Naive thymus-derived CD4-positive, alpha-beta T cell (primary cell): ENCODE measurements at regions not wholly inside any gene's neighbourhood (a gene's known extent, or its start where the extent isn't known, plus 50 kb on each side); places are given as distances from the start of the nearest gene placed in this dataset.

ENCODE experiments used
- ATAC-seq: fragments of 150-1000 bp; cut with Tn5 transposase; 2 replicates; pipeline ENCODE4 v1.10.0; 2021; ENCODE audit warnings: mild to moderate bottlenecking, moderate library complexity
- CTCF ChIA-PET: fragments of 350-600 bp; sonication (Branson Sonifier 250); formaldehyde crosslinking; loops from one replicate; lab custom pipeline; 2021; ENCODE audit warnings: antibody characterized with exemption; lab: Charles Lee
- POLR2A ChIA-PET: fragments of 350-600 bp; sonication (Branson Sonifier 250); formaldehyde crosslinking; loops from one replicate; lab custom pipeline; 2021; ENCODE audit warnings: antibody characterized with exemption, inconsistent platforms; lab: Charles Lee
- DNase-seq, 9 donors: peaks; one replicate each; pipeline versions ENCODE4 v3.0.0 to v3.0.0-alpha.2; 2020 to 2022; ENCODE audit warnings: mixed read lengths in 1 of 9
- H3K27ac ChIP-seq: one replicate; pipeline ENCODE4 v1.7.0; 2013; ENCODE audit warnings: mild to moderate bottlenecking, low read depth, low read length, moderate library complexity
- H3K27me3 ChIP-seq, 2 donors: one replicate each; pipeline ENCODE4 v1.7.0; 2013; ENCODE audit warnings: low read length in 2 of 2, mild to moderate bottlenecking in 2 of 2, moderate library complexity in 2 of 2; ENCODE audit not compliant: control insufficient read depth in 2 of 2, insufficient read depth in 2 of 2
- H3K36me3 ChIP-seq, 3 experiments: 1 replicate in 2 of 3; 2 replicates in 1 of 3; pipeline ENCODE4 v1.7.0; 2013; ENCODE audit warnings: low read length in 3 of 3, mild to moderate bottlenecking in 3 of 3, moderate library complexity in 1 of 3; ENCODE audit not compliant: insufficient read depth in 3 of 3, control insufficient read depth in 2 of 3
- H3K4me1 ChIP-seq, 2 donors: one replicate each; pipeline ENCODE4 v1.7.0; 2013; ENCODE audit warnings: low read length in 2 of 2, mild to moderate bottlenecking in 2 of 2, moderate library complexity in 1 of 2; ENCODE audit not compliant: control insufficient read depth in 2 of 2, insufficient read depth in 2 of 2
- H3K4me3 ChIP-seq: 2 replicates; pipeline ENCODE4 v1.7.0; 2013; ENCODE audit warnings: mild to moderate bottlenecking, low read length
- H3K9me3 ChIP-seq, 3 experiments: 1 replicate in 2 of 3; 2 replicates in 1 of 3; pipeline ENCODE4 v1.7.0; 2013; ENCODE audit warnings: low read length in 3 of 3; ENCODE audit not compliant: control insufficient read depth in 2 of 3
- H3K27ac Mint-ChIP-seq, 9 donors: one replicate each; pipeline ENCODE4 v1.8.0; 2020 to 2022; ENCODE audit warnings: mixed read lengths in 9 of 9, mild to moderate bottlenecking in 8 of 9, moderate library complexity in 5 of 9, inconsistent platforms in 2 of 9
- H3K27me3 Mint-ChIP-seq, 5 donors: one replicate each; pipeline ENCODE4 v1.8.0; 2021 to 2022; ENCODE audit warnings: mixed read lengths in 5 of 5, mild to moderate bottlenecking in 1 of 5
- H3K36me3 Mint-ChIP-seq, 5 donors: one replicate each; pipeline ENCODE4 v1.8.0; 2020 to 2022; ENCODE audit warnings: mixed read lengths in 5 of 5, mild to moderate bottlenecking in 3 of 5, inconsistent platforms in 1 of 5
- H3K4me1 Mint-ChIP-seq, 7 donors: one replicate each; pipeline ENCODE4 v1.8.0; 2020 to 2022; ENCODE audit warnings: mixed read lengths in 7 of 7, mild to moderate bottlenecking in 3 of 7, inconsistent platforms in 1 of 7
- H3K4me3 Mint-ChIP-seq, 10 donors: one replicate each; pipeline ENCODE4 v1.8.0; 2020 to 2022; ENCODE audit warnings: mild to moderate bottlenecking in 10 of 10, mixed read lengths in 10 of 10, moderate library complexity in 6 of 10, inconsistent platforms in 2 of 10
- H3K9me3 Mint-ChIP-seq, 11 donors: one replicate each; pipeline ENCODE4 v1.8.0; 2020 to 2022; ENCODE audit warnings: mixed read lengths in 11 of 11, mild to moderate bottlenecking in 4 of 11, inconsistent platforms in 1 of 11, moderate library complexity in 1 of 11
- intact Hi-C, 2 donors: fragments of 100-400 bp; cut with micrococcal nuclease; formaldehyde crosslinking; loops; one replicate each; pipeline ENCODE4 v1.15.1; 2023

- H3K4me1 Mint-ChIP-seq, result peaks cover 6 to 23% (median 18%) of the 10 kb centered on the region in 7 donors
- CTCF ChIA-PET, result no interaction called here
- H3K36me3 Mint-ChIP-seq, result peaks cover 0 to 3% (median 2%) of the 10 kb centered on the region in 5 donors
- no peak for DNase-seq
- peaks cover 5 to 6% of the 10 kb centered on the region in 2 donors for H3K4me1 ChIP-seq
- no peaks in the 10 kb centered on the region for H3K36me3 ChIP-seq
- H3K27me3 Mint-ChIP-seq, result peaks cover 0 to 2% (median 0%) of the 10 kb centered on the region in 5 donors
- H3K9me3 Mint-ChIP-seq, result peaks cover 0 to 6% (median 2%) of the 10 kb centered on the region in 11 donors
- no peak overlapping the region for H3K4me3 ChIP-seq
- intact Hi-C loops, result no loop called here
- no peaks in the 10 kb centered on the region for H3K27me3 ChIP-seq
- POLR2A ChIA-PET, result interaction anchor here (0.6 kb wide), 1 partner anchor 47 kb away, joined by 4 read pairs; no protein-coding TSS in a partner anchor
- no peak overlapping the region for H3K27ac Mint-ChIP-seq
- H3K9me3 ChIP-seq, result no peaks in the 10 kb centered on the region
- H3K4me3 Mint-ChIP-seq, result no peak overlapping the region
- H3K27ac ChIP-seq, result no peak overlapping the region
- no peak for ATAC-seq
These were observed 524.8 kb upstream of the TBL1XR1 start for GRCh38 chr3:177721864-177722785.

- H3K4me1 Mint-ChIP-seq, result peaks cover 6 to 23% (median 18%) of the 10 kb centered on the region in 7 donors
- Histone ChIP-seq H3K4me3 (no peak overlapping the region), H3K36me3 (no peaks in the 10 kb centered on the region), H3K27me3 (no peaks in the 10 kb centered on the region), H3K4me1 (peaks cover 5 to 6% of the 10 kb centered on the region in 2 donors), H3K9me3 (no peaks in the 10 kb centered on the region), H3K27ac (no peak overlapping the region)
- POLR2A ChIA-PET, result no interaction called here
- CTCF ChIA-PET, result no interaction called here
- H3K36me3 Mint-ChIP-seq, result peaks cover 0 to 3% (median 0%) of the 10 kb centered on the region in 5 donors
- H3K27ac Mint-ChIP-seq, result peak overlapping the region in 1 of 9 donors; percentile 66
- peaks cover 0 to 15% (median 2%) of the 10 kb centered on the region in 11 donors for H3K9me3 Mint-ChIP-seq
- peak overlapping the region in 3 of 10 donors; percentile 8 to 45 (median 12) for H3K4me3 Mint-ChIP-seq
- H3K27me3 Mint-ChIP-seq, result no peaks in the 10 kb centered on the region
- ATAC-seq, result no peak
- no peak for DNase-seq
- intact Hi-C loops, result no loop called here
These were observed 526.8 kb upstream of the TBL1XR1 start for GRCh38 chr3:177724020-177724638.

- H3K4me3 Mint-ChIP-seq, result peak overlapping the region in 1 of 10 donors; percentile 1
- CTCF ChIA-PET, result no interaction called here
- H3K9me3 Mint-ChIP-seq, result peaks cover 0 to 15% (median 1%) of the 10 kb centered on the region in 11 donors
- H3K36me3 ChIP-seq, result no peaks in the 10 kb centered on the region
- peaks cover 5 to 6% of the 10 kb centered on the region in 2 donors for H3K4me1 ChIP-seq
- peaks cover 6 to 23% (median 18%) of the 10 kb centered on the region in 7 donors for H3K4me1 Mint-ChIP-seq
- no peaks in the 10 kb centered on the region for H3K27me3 ChIP-seq
- H3K27ac ChIP-seq, result no peak overlapping the region
- POLR2A ChIA-PET, result no interaction called here
- H3K27me3 Mint-ChIP-seq, result no peaks in the 10 kb centered on the region
- ATAC-seq (no peak), DNase-seq (no peak)
- H3K36me3 Mint-ChIP-seq, result peaks cover 0 to 3% (median 0%) of the 10 kb centered on the region in 5 donors
- no peaks in the 10 kb centered on the region for H3K9me3 ChIP-seq
- peak overlapping the region in 1 of 9 donors; percentile 26 for H3K27ac Mint-ChIP-seq
- intact Hi-C loops, result no loop called here
- no peak overlapping the region for H3K4me3 ChIP-seq
These were observed 527.9 kb upstream of the TBL1XR1 start for GRCh38 chr3:177725165-177725564.

- Mint-ChIP-seq H3K36me3 (peaks cover 0 to 3% (median 0%) of the 10 kb centered on the region in 5 donors), H3K27ac (no peak overlapping the region), H3K4me3 (no peak overlapping the region), H3K4me1 (peaks cover 6 to 23% (median 18%) of the 10 kb centered on the region in 7 donors), H3K27me3 (no peaks in the 10 kb centered on the region), H3K9me3 (peaks cover 0 to 12% (median 0%) of the 10 kb centered on the region in 11 donors)
- H3K27me3 ChIP-seq, result no peaks in the 10 kb centered on the region
- no peaks in the 10 kb centered on the region for H3K9me3 ChIP-seq
- intact Hi-C loops, result no loop called here
- ATAC-seq, result no peak
- H3K4me1 ChIP-seq, result peaks cover 5 to 6% of the 10 kb centered on the region in 2 donors
- no peaks in the 10 kb centered on the region for H3K36me3 ChIP-seq
- no peak overlapping the region for H3K4me3 ChIP-seq
- H3K27ac ChIP-seq, result no peak overlapping the region
- POLR2A ChIA-PET, result interaction anchor here (0.6 to 0.7 kb wide), 2 partner anchors 138 to 299 kb away, joined by 3 read pairs; no protein-coding TSS in a partner anchor
- CTCF ChIA-PET, result interaction anchor here (1.0 kb wide), 1 partner anchor 37 kb away, joined by 3 read pairs; no protein-coding TSS in a partner anchor
- no peak for DNase-seq
These were observed 529.5 kb upstream of the TBL1XR1 start for GRCh38 chr3:177726807-177727206.

GRCh38 chr3:177729956-177730681 is 532.8 kb upstream of the TBL1XR1 start:
- CTCF ChIA-PET, result no interaction called here

GRCh38 chr3:177730814-177731213 is 533.5 kb upstream of the TBL1XR1 start:
- Mint-ChIP-seq H3K27me3 (no peaks in the 10 kb centered on the region), H3K4me1 (peaks cover 0 to 6% (median 0%) of the 10 kb centered on the region in 7 donors)
- ATAC-seq, result no peak

More at GRCh38 chr3:177729956-177730681, 532.8 kb upstream of the TBL1XR1 start:
- Mint-ChIP-seq H3K4me3 (no peak overlapping the region), H3K9me3 (peaks cover 0 to 12% (median 0%) of the 10 kb centered on the region in 11 donors), H3K36me3 (peaks cover 0 to 3% (median 0%) of the 10 kb centered on the region in 5 donors), H3K27ac (peak overlapping the region in 1 of 9 donors; percentile 35), H3K27me3 (no peaks in the 10 kb centered on the region), H3K4me1 (peaks cover 0 to 7% (median 2%) of the 10 kb centered on the region in 7 donors)
- POLR2A ChIA-PET, result no interaction called here
- no peak for DNase-seq
- Histone ChIP-seq H3K9me3 (no peaks in the 10 kb centered on the region), H3K36me3 (no peaks in the 10 kb centered on the region), H3K27me3 (no peaks in the 10 kb centered on the region), H3K27ac (no peak overlapping the region), H3K4me3 (no peak overlapping the region), H3K4me1 (no peaks in the 10 kb centered on the region)
- ATAC-seq, result no peak
- intact Hi-C loops, result no loop called here

More at GRCh38 chr3:177730814-177731213, 533.5 kb upstream of the TBL1XR1 start:
- H3K36me3 Mint-ChIP-seq, result peaks cover 0 to 3% (median 0%) of the 10 kb centered on the region in 5 donors
- H3K27ac ChIP-seq, result no peak overlapping the region
- intact Hi-C loops, result no loop called here
- CTCF ChIA-PET, result no interaction called here
- no peak overlapping the region for H3K4me3 ChIP-seq
- H3K27me3 ChIP-seq, result no peaks in the 10 kb centered on the region
- no peaks in the 10 kb centered on the region for H3K4me1 ChIP-seq
- no peak overlapping the region for H3K4me3 Mint-ChIP-seq
- no peak overlapping the region for H3K27ac Mint-ChIP-seq
- no peaks in the 10 kb centered on the region for H3K9me3 ChIP-seq
- POLR2A ChIA-PET, result no interaction called here
- H3K9me3 Mint-ChIP-seq, result peaks cover 0 to 12% (median 0%) of the 10 kb centered on the region in 11 donors
- DNase-seq, result no peak
- no peaks in the 10 kb centered on the region for H3K36me3 ChIP-seq
